ENCODE measurements at regions not wholly inside any gene's neighbourhood (a gene's known extent, or its start where the extent isn't known, plus 50 kb on each side); places are given as distances from the start of the nearest gene placed in this dataset.

DNA sequence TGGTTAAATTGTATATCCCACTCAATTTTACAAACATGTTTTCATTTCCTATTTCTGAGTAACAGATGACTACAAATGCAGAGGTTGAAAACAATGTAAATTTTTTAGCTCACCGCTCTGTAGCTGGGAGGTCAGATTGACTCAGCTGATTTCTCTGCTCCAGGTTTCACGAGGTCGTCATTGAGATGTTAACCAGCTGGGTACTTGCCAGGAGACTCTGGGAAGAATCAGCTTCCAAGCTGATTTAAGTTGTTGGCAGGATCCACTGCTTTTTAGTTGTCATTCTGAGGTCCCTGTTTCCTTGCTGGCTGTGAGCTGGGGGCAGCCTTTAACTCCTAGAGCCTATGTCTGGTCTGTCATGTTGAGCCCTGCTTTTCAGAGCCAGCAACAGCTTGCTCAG lies 864.3 kb upstream of the AGA start:
- TF ChIP-seq, protein P1, sequence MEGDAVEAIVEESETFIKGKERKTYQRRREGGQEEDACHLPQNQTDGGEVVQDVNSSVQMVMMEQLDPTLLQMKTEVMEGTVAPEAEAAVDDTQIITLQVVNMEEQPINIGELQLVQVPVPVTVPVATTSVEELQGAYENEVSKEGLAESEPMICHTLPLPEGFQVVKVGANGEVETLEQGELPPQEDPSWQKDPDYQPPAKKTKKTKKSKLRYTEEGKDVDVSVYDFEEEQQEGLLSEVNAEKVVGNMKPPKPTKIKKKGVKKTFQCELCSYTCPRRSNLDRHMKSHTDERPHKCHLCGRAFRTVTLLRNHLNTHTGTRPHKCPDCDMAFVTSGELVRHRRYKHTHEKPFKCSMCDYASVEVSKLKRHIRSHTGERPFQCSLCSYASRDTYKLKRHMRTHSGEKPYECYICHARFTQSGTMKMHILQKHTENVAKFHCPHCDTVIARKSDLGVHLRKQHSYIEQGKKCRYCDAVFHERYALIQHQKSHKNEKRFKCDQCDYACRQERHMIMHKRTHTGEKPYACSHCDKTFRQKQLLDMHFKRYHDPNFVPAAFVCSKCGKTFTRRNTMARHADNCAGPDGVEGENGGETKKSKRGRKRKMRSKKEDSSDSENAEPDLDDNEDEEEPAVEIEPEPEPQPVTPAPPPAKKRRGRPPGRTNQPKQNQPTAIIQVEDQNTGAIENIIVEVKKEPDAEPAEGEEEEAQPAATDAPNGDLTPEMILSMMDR (IDR thresholded peaks at IDR 0.05) = no peak
- TF ChIP-seq POLR2A (IDR thresholded peaks at IDR 0.05) = no peak
